Neural crest cell (in vitro differentiated cells): ENCODE measurements at regions not wholly inside any gene's neighbourhood (a gene's known extent, or its start where the extent isn't known, plus 50 kb on each side); places are given as distances from the start of the nearest gene placed in this dataset.

ENCODE experiments used
- DNase-seq: peaks from one replicate; pipeline ENCODE4 v3.0.0; 2021; ENCODE audit warnings: low read depth, mixed read lengths, low spot score
- H3K27ac Mint-ChIP-seq: one replicate; pipeline ENCODE4 v1.8.0; 2021; ENCODE audit warnings: mild to moderate bottlenecking, mixed read lengths; ENCODE audit not compliant: unreplicated experiment
- H3K27me3 Mint-ChIP-seq: 2 replicates; pipeline ENCODE4 v1.8.0; 2021; ENCODE audit warnings: low read depth, mild to moderate bottlenecking, mixed read lengths
- H3K36me3 Mint-ChIP-seq: 2 replicates; pipeline ENCODE4 v1.8.0; 2021; ENCODE audit warnings: low read depth, mild to moderate bottlenecking, mixed read lengths
- H3K4me1 Mint-ChIP-seq: 2 replicates; pipeline ENCODE4 v1.8.0; 2021; ENCODE audit warnings: mixed read lengths
- H3K4me3 Mint-ChIP-seq: one replicate; pipeline ENCODE4 v1.8.0; 2021; ENCODE audit warnings: mild to moderate bottlenecking, mixed read lengths
- H3K9me3 Mint-ChIP-seq: 2 replicates; pipeline ENCODE4 v1.8.0; 2021; ENCODE audit warnings: mixed read lengths
- CTCF ChIP-seq: fragments of 200-600 bp; sonication (generic); conservative IDR thresholded peaks from 2 replicates; pipeline ENCODE4 v1.5.0; 2021; ENCODE audit warnings: antibody characterized with exemption, mild to moderate bottlenecking

- Mint-ChIP-seq H3K4me1 (peaks cover 11% of the 10 kb centered on the region), H3K27ac (no peak overlapping the region), H3K9me3 (no peaks in the 10 kb centered on the region), H3K4me3 (no peak overlapping the region), H3K36me3 (no peaks in the 10 kb centered on the region), H3K27me3 (no peaks in the 10 kb centered on the region)
- TF ChIP-seq CTCF = no peak
- no peak for DNase-seq
Measured at GRCh38 chr12:118525216-118525615, 148.9 kb downstream of the SUDS3 start.

- Mint-ChIP-seq H3K36me3 (no peaks in the 10 kb centered on the region), H3K27me3 (no peaks in the 10 kb centered on the region), H3K27ac (no peak overlapping the region), H3K4me1 (peaks cover 5% of the 10 kb centered on the region), H3K9me3 (no peaks in the 10 kb centered on the region), H3K4me3 (no peak overlapping the region)
- TF ChIP-seq CTCF = no peak
- no peak for DNase-seq
Measured at GRCh38 chr12:118526255-118527095, 150.1 kb downstream of the SUDS3 start.

- Mint-ChIP-seq H3K4me1 (peaks cover 5% of the 10 kb centered on the region), H3K9me3 (no peaks in the 10 kb centered on the region), H3K4me3 (no peak overlapping the region), H3K36me3 (no peaks in the 10 kb centered on the region), H3K27ac (no peak overlapping the region), H3K27me3 (no peaks in the 10 kb centered on the region)
- no peak for DNase-seq
- TF ChIP-seq CTCF = no peak
Measured at GRCh38 chr12:118527310-118527709, 151.0 kb downstream of the SUDS3 start.

- DNase-seq = no peak
- peaks cover 5% of the 10 kb centered on the region for H3K4me1 Mint-ChIP-seq
- H3K27ac Mint-ChIP-seq = no peak overlapping the region
- H3K36me3 Mint-ChIP-seq = no peaks in the 10 kb centered on the region
- no peak for TF ChIP-seq CTCF
- no peak overlapping the region for H3K4me3 Mint-ChIP-seq
- no peaks in the 10 kb centered on the region for H3K27me3 Mint-ChIP-seq
- no peaks in the 10 kb centered on the region for H3K9me3 Mint-ChIP-seq
Measured at GRCh38 chr12:118528625-118529024, 152.3 kb downstream of the SUDS3 start.

- TF ChIP-seq CTCF = no peak
- Mint-ChIP-seq H3K4me1 (peaks cover 18% of the 10 kb centered on the region), H3K9me3 (no peaks in the 10 kb centered on the region), H3K36me3 (no peaks in the 10 kb centered on the region), H3K27ac (no peak overlapping the region), H3K4me3 (no peak overlapping the region), H3K27me3 (no peaks in the 10 kb centered on the region)
- DNase-seq = no peak
Measured at GRCh38 chr12:118534003-118534402, 157.6 kb downstream of the SUDS3 start.
